Ascending aorta (tissue), 2 donors: ENCODE measurements at regions not wholly inside any gene's neighbourhood (a gene's known extent, or its start where the extent isn't known, plus 50 kb on each side); places are given as distances from the start of the nearest gene placed in this dataset.

Experiments
- DNase-seq, 2 donors: peaks; one replicate each; pipeline ENCODE4 v3.0.0-alpha.2; 2019; ENCODE audit warnings: low spot score in 2 of 2
- H3K27ac ChIP-seq, 2 donors: fragments of 200-600 bp; sonication (generic); one replicate each; pipeline ENCODE4 v1.5.1; 2016 to 2017; ENCODE audit warnings: mild to moderate bottlenecking in 1 of 2
- H3K27me3 ChIP-seq: fragments of 200-600 bp; sonication (generic); one replicate; pipeline ENCODE4 v1.5.1; 2017
- H3K36me3 ChIP-seq, 2 donors: fragments of 200-600 bp; sonication (generic); one replicate each; pipeline ENCODE4 v1.5.1; 2016
- H3K4me1 ChIP-seq, 2 donors: fragments of 200-600 bp; sonication (generic); one replicate each; pipeline ENCODE4 v1.5.1; 2016 to 2017; ENCODE audit warnings: mild to moderate bottlenecking in 1 of 2
- H3K4me3 ChIP-seq, 2 donors: fragments of 200-600 bp; sonication (generic); one replicate each; pipeline ENCODE4 v1.5.1; 2016 to 2017; ENCODE audit warnings: mild to moderate bottlenecking in 1 of 2
- H3K9me3 ChIP-seq, 2 donors: fragments of 200-600 bp; sonication (generic); one replicate each; pipeline ENCODE4 v1.5.1; 2016
- intact Hi-C: fragments of 100-400 bp; cut with DNase I; formaldehyde crosslinking; loops from one replicate; pipeline ENCODE4 v1.15.1; 2023
- TF ChIP-seq, protein P1 (sequence below), 3 experiments: fragments of 200-600 bp in 2 of 3; fragments of 450-650 bp in 1 of 3; sonication (generic) in 2 of 3; IDR thresholded peaks; one replicate each; pipeline ENCODE4 v1.5.1; 2016 to 2019; ENCODE audit warnings: antibody characterized with exemption in 3 of 3, mild to moderate bottlenecking in 1 of 3, moderate library complexity in 1 of 3

DNA sequence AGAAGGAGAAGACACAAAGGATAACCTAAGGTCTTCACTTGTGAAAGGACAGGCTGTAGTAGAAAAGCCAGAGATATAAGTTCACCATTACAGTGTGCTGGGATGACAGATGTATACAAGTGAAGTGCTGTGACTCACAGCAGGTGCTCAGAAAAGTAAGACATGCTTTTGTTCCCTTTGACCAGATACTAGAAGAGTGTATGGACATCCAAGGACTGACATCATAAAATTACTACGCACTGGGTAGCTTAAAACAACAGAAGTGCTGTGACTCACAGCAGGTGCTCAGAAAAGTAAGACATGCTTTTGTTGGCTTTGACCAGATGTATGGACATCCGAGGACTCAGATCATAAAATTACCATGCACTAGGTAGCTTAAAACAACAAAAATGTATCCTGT, 61.6 kb upstream of the BTC start:
- intact Hi-C loops: no loop called here

DNA sequence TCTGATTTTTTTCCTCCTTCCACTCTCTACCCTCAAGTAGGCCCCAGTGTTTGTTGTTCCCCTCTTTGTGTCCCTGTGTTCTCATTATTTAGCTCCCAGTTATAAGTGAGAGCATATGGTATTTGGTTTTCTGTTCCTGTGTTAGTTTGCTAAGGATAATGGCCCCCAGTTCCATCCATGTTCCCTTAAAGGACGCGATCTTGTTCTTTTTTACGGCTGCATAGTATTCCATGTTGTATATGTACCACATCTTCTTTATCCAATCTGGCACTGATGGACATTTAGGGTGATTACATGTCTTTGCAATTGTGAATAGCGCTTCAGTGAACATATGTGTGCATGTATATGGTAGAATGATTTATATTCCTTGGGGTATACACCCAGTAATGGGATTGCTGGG, 54.5 kb upstream of the BTC start:
- H3K36me3 ChIP-seq: no peaks in the 10 kb centered on the region
- H3K27me3 ChIP-seq: no peaks in the 10 kb centered on the region
- H3K9me3 ChIP-seq: peaks cover 0 to 17% of the 10 kb centered on the region in 2 donors
- H3K4me3 ChIP-seq: no peak overlapping the region
- no peak overlapping the region for H3K27ac ChIP-seq
- TF ChIP-seq, protein P1, sequence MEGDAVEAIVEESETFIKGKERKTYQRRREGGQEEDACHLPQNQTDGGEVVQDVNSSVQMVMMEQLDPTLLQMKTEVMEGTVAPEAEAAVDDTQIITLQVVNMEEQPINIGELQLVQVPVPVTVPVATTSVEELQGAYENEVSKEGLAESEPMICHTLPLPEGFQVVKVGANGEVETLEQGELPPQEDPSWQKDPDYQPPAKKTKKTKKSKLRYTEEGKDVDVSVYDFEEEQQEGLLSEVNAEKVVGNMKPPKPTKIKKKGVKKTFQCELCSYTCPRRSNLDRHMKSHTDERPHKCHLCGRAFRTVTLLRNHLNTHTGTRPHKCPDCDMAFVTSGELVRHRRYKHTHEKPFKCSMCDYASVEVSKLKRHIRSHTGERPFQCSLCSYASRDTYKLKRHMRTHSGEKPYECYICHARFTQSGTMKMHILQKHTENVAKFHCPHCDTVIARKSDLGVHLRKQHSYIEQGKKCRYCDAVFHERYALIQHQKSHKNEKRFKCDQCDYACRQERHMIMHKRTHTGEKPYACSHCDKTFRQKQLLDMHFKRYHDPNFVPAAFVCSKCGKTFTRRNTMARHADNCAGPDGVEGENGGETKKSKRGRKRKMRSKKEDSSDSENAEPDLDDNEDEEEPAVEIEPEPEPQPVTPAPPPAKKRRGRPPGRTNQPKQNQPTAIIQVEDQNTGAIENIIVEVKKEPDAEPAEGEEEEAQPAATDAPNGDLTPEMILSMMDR (IDR thresholded peaks at IDR 0.05): no peak
- intact Hi-C loops: no loop called here
- no peaks in the 10 kb centered on the region for H3K4me1 ChIP-seq
- DNase-seq: no peak

More for the DNA sequence above, 61.6 kb upstream of the BTC start:
- Histone ChIP-seq H3K27ac (no peak overlapping the region), H3K9me3 (peaks cover 0 to 5% of the 10 kb centered on the region in 2 donors), H3K4me3 (no peak overlapping the region), H3K4me1 (no peaks in the 10 kb centered on the region), H3K36me3 (no peaks in the 10 kb centered on the region), H3K27me3 (no peaks in the 10 kb centered on the region)
- DNase-seq: no peak
- TF ChIP-seq, protein P1 (IDR thresholded peaks at IDR 0.05): no peak

DNA sequence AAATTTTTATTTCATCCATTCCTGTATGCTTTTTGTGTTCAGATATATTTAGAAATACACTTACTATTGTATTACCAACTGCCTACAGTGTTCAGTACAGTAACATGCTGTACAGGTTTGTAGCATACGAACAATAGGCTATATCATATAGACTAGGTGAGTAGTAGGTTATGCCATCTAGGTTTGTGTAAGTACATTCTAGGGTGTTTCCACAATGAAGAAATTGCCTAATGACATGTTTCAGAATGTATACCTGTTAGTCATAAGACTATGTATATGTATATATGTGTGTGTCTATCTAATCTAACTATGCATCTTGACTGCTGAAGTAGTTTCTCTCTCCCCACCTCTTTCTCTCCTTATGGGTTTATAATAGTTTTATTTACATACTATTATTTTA, 51.5 kb upstream of the BTC start:
- intact Hi-C loops: no loop called here
- TF ChIP-seq, protein P1 (IDR thresholded peaks at IDR 0.05): no peak
- Histone ChIP-seq H3K9me3 (peaks cover 0 to 11% of the 10 kb centered on the region in 2 donors), H3K4me3 (no peak overlapping the region), H3K27me3 (no peaks in the 10 kb centered on the region), H3K27ac (no peak overlapping the region), H3K36me3 (no peaks in the 10 kb centered on the region), H3K4me1 (no peaks in the 10 kb centered on the region)
- no peak for DNase-seq
